HCT116 (cell line): ENCODE measurements at regions not wholly inside any gene's neighbourhood (a gene's known extent, or its start where the extent isn't known, plus 50 kb on each side); places are given as distances from the start of the nearest gene placed in this dataset.

Experiments
- ATAC-seq: fragments of 200-7000 bp; cut with Tn5 transposase; 2 replicates; pipeline ENCODE4 v1.9.1; 2020; ENCODE audit warnings: mild to moderate bottlenecking, moderate library complexity
- BruUV-seq: library from RNA; stranded (reverse); fragments of 400-500 nt; replicated peaks from 2 replicates; lab custom pipeline; 2021; lab: Mats Ljungman, UMichigan
- CTCF ChIA-PET: fragments of 300-600 bp; sonication (Branson Sonifier 250); formaldehyde crosslinking; loops from one replicate; lab custom pipeline; 2021; ENCODE audit warnings: antibody characterized with exemption; lab: Charles Lee
- POLR2A ChIA-PET: fragments of 300-600, 350-600 bp; sonication (Branson Sonifier 250); formaldehyde crosslinking; loops from one replicate; lab custom pipeline; 2021; ENCODE audit warnings: antibody characterized with exemption; lab: Charles Lee
- RAD21 ChIA-PET, 2 experiments: fragments of 300-600 bp; sonication (Branson Sonifier 250); formaldehyde crosslinking; loops; one replicate each; lab custom pipeline; 2023; ENCODE audit warnings: low total read pairs in 2 of 2; ENCODE audit not compliant: uncharacterized antibody in 2 of 2, unreplicated experiment in 2 of 2, low non-redundant PET in 1 of 2; lab: Charles Lee
- DNase-seq: peaks from one replicate; pipeline ENCODE4 v3.0.0-alpha.2; 2010; ENCODE audit warnings: low read depth, low spot score
- H2AFZ ChIP-seq: fragments of 200-600 bp; shearing (Covaris generic), sonication (generic); 2 replicates; pipeline ENCODE4 v1.6.1; 2017; ENCODE audit warnings: low read depth, mixed run types, mixed read lengths, antibody characterized with exemption, low read length; ENCODE audit not compliant: poor library complexity, severe bottlenecking
- H3K27ac ChIP-seq: 2 replicates; pipeline ENCODE4 v1.5.1; 2012; ENCODE audit warnings: low read depth, low read length
- H3K27me3 ChIP-seq: fragments of 200-600 bp; sonication (generic); 2 replicates; pipeline ENCODE4 v1.6.1; 2016; ENCODE audit warnings: mixed run types, low read length, mixed read lengths; ENCODE audit not compliant: insufficient read depth
- H3K36me3 ChIP-seq, 2 experiments: fragments of 200-500 bp in 1 of 2; fragments of 200-600 bp in 1 of 2; sonication (Bioruptor generic) in 1 of 2; sonication (generic) in 1 of 2; 2 replicates each; pipeline versions ENCODE4 v1.5.1 to v1.6.1; 2014 to 2016; ENCODE audit warnings: low read length in 2 of 2, inconsistent platforms in 1 of 2, mixed read lengths in 1 of 2, mixed run types in 1 of 2; ENCODE audit not compliant: insufficient read depth in 2 of 2, control insufficient read depth in 1 of 2
- H3K4me1 ChIP-seq, 2 experiments: fragments of 200-600 bp in 1 of 2; sonication (generic) in 1 of 2; 2 replicates each; pipeline versions ENCODE4 v1.5.1 to v1.6.1; 2012 to 2017; ENCODE audit warnings: low read length in 2 of 2, inconsistent platforms in 1 of 2, mild to moderate bottlenecking in 1 of 2, mixed read lengths in 1 of 2, mixed run types in 1 of 2, moderate library complexity in 1 of 2; ENCODE audit not compliant: insufficient read depth in 2 of 2, control insufficient read depth in 1 of 2
- H3K4me2 ChIP-seq: fragments of 200-600 bp; sonication (generic); 2 replicates; pipeline ENCODE4 v1.6.1; 2017; ENCODE audit warnings: mixed run types, low read length, mixed read lengths
- H3K4me3 ChIP-seq, 2 experiments: fragments of 200-600 bp in 1 of 2; sonication (generic) in 1 of 2; replicated peaks in 1 of 2; 2 replicates each; pipeline ENCODE4 v1.5.1; 2011 to 2016; ENCODE audit warnings: low read length in 2 of 2, control low read depth in 1 of 2, low read depth in 1 of 2, mild to moderate bottlenecking in 1 of 2, mixed read lengths in 1 of 2, mixed run types in 1 of 2
- H3K79me2 ChIP-seq: fragments of 200-600 bp; sonication (generic); 2 replicates; pipeline ENCODE4 v1.6.1; 2017; ENCODE audit warnings: mild to moderate bottlenecking, mixed run types, low read length, moderate library complexity, mixed read lengths; ENCODE audit not compliant: insufficient read depth
- H3K9ac ChIP-seq: fragments of 200-600 bp; sonication (generic); 2 replicates; pipeline ENCODE4 v1.6.1; 2016; ENCODE audit warnings: low read length, mixed read lengths
- H3K9me2 ChIP-seq: fragments of 200-600 bp; sonication (generic), shearing (Covaris generic); 2 replicates; pipeline ENCODE4 v1.6.1; 2017; ENCODE audit warnings: mixed run types, mild to moderate bottlenecking, moderate library complexity; ENCODE audit not compliant: insufficient read depth
- H3K9me3 ChIP-seq, 2 experiments: fragments of 200-500 bp in 1 of 2; fragments of 200-600 bp in 1 of 2; sonication (Bioruptor generic) in 1 of 2; sonication (generic) in 1 of 2; 2 replicates each; pipeline ENCODE4 v1.6.1; 2014 to 2017; ENCODE audit warnings: low read length in 2 of 2, mixed read lengths in 2 of 2, inconsistent platforms in 1 of 2, low read depth in 1 of 2, mild to moderate bottlenecking in 1 of 2, mixed run types in 1 of 2, moderate library complexity in 1 of 2; ENCODE audit not compliant: control insufficient read depth in 1 of 2, insufficient read depth in 1 of 2
- H4K20me1 ChIP-seq: fragments of 200-600 bp; sonication (generic), shearing (Covaris generic); 2 replicates; pipeline ENCODE4 v1.6.1; 2017; ENCODE audit warnings: mixed run types, mild to moderate bottlenecking, moderate library complexity; ENCODE audit not compliant: insufficient read depth
- CBX3 ChIP-seq: IDR thresholded peaks from 2 replicates; pipeline ENCODE4 v1.6.1; 2012; ENCODE audit warnings: low read depth
- EGR1 ChIP-seq: IDR thresholded peaks from 2 replicates; pipeline ENCODE4 v1.6.1; 2012; ENCODE audit warnings: low read depth
- POLR2A ChIP-seq: IDR thresholded peaks from 2 replicates; pipeline ENCODE4 v1.7.0; 2011; ENCODE audit warnings: borderline replicate concordance; ENCODE audit not compliant: insufficient read depth, insufficient read length; ENCODE audit errors: extremely low read depth
- RAD21 ChIP-seq: IDR thresholded peaks from 2 replicates; pipeline ENCODE4 v1.6.1; 2012; ENCODE audit warnings: low read depth, mild to moderate bottlenecking
- ZNF274 ChIP-seq: fragments of 200-500 bp; sonication (Bioruptor generic); IDR thresholded peaks from 2 replicates; pipeline ENCODE4 v1.6.1; 2014; ENCODE audit warnings: mild to moderate bottlenecking, low read depth, low read length, inconsistent platforms
- intact Hi-C: fragments of 100-400 bp; cut with micrococcal nuclease; formaldehyde crosslinking; loops from 2 replicates; pipeline ENCODE4 v1.10.0; 2022
- TF ChIP-seq, protein P1 (sequence below): IDR thresholded peaks from 2 replicates; pipeline ENCODE4 v1.6.1; 2012
- TF ChIP-seq, protein P2 (sequence below), 3 experiments: fragments of 200-600 bp in 1 of 3; sonication (generic) in 1 of 3; IDR thresholded peaks in 2 of 3; conservative IDR thresholded peaks in 1 of 3; 2 replicates each; pipeline ENCODE4 v1.5.1; 2012 to 2017; ENCODE audit warnings: low read depth in 2 of 3, low read length in 2 of 3, antibody characterized with exemption in 1 of 3, borderline replicate concordance in 1 of 3, control low read depth in 1 of 3, mild to moderate bottlenecking in 1 of 3, mixed read lengths in 1 of 3, mixed run types in 1 of 3, moderate library complexity in 1 of 3; ENCODE audit not compliant: insufficient read depth in 1 of 3

DNA sequence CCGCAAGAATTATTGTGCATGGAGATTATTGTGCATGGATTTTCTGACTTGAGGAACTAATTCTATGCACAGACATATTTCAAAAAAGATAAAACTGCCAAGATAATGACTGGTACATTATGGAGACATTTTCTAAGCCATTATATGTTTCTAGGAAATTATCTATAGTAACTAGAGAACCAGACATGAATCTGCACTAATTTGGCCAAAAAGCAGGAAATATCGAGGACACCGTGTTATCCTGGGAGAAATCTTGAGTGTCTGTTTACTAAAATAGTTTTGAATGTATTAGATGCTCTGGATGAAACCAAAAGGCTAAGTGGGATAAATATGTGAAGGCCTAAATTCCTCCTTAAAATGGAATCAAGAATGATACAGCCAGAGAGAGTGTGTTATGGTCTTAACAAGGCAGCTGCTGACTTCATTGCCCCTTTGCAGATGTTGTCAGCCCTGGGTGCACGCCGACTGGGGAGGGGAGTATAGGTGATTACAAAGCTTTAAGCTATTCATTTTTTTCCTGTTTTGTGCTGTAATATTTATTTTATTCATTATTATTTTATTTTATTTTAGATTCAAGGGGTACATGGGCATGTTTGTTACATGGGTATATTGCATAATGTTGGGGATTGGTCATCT, 226.7 kb downstream of the UTP18 start (continued):
- TF ChIP-seq RAD21, result no peak
- TF ChIP-seq, all 23 proteins: peak for 0

DNA sequence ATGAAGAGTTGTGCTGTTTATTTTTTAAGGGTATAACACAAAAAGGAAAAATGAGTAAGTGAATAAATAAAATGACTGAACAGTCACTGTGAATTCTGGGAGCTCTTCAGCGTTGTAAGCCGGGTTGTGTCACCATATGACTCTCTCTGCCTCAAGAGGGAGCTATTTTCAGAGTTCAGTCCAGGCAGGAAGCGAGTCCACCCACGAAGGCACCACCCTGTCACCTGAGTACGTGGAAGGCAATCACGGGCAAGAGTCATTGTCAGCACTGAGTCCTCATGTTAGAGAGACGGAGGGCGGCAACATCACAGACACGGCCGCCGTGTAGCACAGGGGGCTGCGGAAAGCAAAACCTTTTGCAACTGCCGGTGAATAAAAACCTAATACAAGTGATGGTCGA, 227.6 kb downstream of the UTP18 start:
- Histone ChIP-seq H3K4me3 (peak overlapping the region in 1 of 2 experiments; percentile 5; a peak in 1 of 4 replicates), H3K9ac (no peak overlapping the region), H3K36me3 (no peaks in the 10 kb centered on the region), H3K9me2 (no peaks in the 10 kb centered on the region), H3K4me2 (peak overlapping the region; percentile 48), H4K20me1 (no peaks in the 10 kb centered on the region), H3K4me1 (peaks cover 0 to 9% of the 10 kb centered on the region in 2 experiments; a peak in 2 of 4 replicates), H3K27ac (no peak overlapping the region), H3K9me3 (no peaks in the 10 kb centered on the region), H3K27me3 (no peaks in the 10 kb centered on the region), H3K79me2 (no peaks in the 10 kb centered on the region), H2AFZ (peak overlapping the region; percentile 96)
- ATAC-seq, result peak; percentile 100
- ChIA-PET POLR2A (no interaction called here), CTCF (interaction anchor here (0.6 to 2.5 kb wide), 30 partner anchors 9 to 275 kb away, joined by 3 to 37 read pairs (median 4); no protein-coding TSS in a partner anchor), RAD21 (interaction anchor here in 1 of 2 experiments (0.7 kb wide), 1 partner anchor 153 kb away, joined by 3 read pairs; no protein-coding TSS in a partner anchor)
- TF ChIP-seq, protein P1, sequence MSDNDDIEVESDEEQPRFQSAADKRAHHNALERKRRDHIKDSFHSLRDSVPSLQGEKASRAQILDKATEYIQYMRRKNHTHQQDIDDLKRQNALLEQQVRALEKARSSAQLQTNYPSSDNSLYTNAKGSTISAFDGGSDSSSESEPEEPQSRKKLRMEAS, result peak; percentile 47
- TF ChIP-seq CBX3 (peak; percentile 76; the same call in 1 of the 2 replicates), ZNF274 (no peak), RAD21 (peak; percentile 39), POLR2A (no peak), EGR1 (peak; percentile 59; the same call in 1 of the 2 replicates)
- TF ChIP-seq, protein P2, sequence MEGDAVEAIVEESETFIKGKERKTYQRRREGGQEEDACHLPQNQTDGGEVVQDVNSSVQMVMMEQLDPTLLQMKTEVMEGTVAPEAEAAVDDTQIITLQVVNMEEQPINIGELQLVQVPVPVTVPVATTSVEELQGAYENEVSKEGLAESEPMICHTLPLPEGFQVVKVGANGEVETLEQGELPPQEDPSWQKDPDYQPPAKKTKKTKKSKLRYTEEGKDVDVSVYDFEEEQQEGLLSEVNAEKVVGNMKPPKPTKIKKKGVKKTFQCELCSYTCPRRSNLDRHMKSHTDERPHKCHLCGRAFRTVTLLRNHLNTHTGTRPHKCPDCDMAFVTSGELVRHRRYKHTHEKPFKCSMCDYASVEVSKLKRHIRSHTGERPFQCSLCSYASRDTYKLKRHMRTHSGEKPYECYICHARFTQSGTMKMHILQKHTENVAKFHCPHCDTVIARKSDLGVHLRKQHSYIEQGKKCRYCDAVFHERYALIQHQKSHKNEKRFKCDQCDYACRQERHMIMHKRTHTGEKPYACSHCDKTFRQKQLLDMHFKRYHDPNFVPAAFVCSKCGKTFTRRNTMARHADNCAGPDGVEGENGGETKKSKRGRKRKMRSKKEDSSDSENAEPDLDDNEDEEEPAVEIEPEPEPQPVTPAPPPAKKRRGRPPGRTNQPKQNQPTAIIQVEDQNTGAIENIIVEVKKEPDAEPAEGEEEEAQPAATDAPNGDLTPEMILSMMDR (IDR thresholded peaks at IDR 0.05 in 2 of 3, conservative IDR thresholded peaks at IDR 0.05 in 1 of 3; ENCODE audit: borderline replicate concordance in 1 of 3, insufficient read depth in 1 of 3, low read depth in 2 of 3, low read length in 2 of 3), result peak; percentile 49 to 93 (median 85); a peak in 5 of 6 replicates
- intact Hi-C loops, result no loop called here
- BruUV-seq, result no TSS peak
- DNase-seq, result peak; percentile 77
